NCI-H2081 (cell line): ENCODE measurements at regions not wholly inside any gene's neighbourhood (a gene's known extent, or its start where the extent isn't known, plus 50 kb on each side); places are given as distances from the start of the nearest gene placed in this dataset.
"Not testable (repeated sequence)": the region's sequence is repeated elsewhere in the genome, so short reads cannot be mapped to it uniquely, and the experiment has no call there.

Experiments used
- DNase-seq, 2 experiments: peaks; one replicate each; lab custom pipeline; 2025; lab: John Stamatoyannopoulos, UW

GRCh38 chr17:30584810-30585209 is 107.6 kb downstream of the GOSR1 start:
- DNase-seq, result no peak

- no peak for DNase-seq
Observed at GRCh38 chr17:30580916-30581315, 103.7 kb downstream of the GOSR1 start.

DNA sequence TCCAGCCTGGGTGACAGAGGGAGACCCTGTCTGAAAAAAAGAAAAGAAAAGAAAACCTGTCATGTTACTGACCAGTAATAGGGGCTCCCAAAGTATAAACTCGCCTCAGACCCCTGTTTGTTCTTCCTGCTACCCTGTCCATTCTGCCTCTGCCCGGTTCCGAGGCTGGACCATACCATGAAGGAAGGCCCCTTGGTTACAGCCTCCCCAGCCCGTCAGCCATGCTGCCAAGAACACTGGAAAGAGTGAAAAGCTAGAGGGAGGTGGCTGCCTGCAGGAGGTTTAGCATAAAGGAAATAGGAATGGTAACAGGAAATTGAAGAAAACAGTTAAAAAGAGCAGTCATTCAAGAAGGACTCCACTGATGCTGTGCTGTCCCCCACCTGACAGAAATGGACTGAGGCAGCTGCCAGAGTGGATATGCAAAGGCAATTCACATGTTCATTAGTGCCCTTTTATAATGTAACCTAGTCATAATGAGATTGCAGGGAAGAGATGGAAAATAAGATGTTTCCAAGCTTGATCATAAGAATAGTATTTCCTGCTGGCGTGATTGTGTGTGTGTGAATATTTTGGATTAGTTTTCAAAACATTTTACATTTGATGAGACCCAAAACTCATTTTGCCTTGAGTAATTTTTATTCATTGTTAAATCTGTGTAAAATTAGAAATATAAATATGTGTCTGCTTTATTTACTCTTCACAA is 102.6 kb downstream of the GOSR1 start:
- no peak for DNase-seq

- DNase-seq, result not testable (repeated sequence)
Observed at GRCh38 chr17:30578015-30578717, 101.0 kb downstream of the GOSR1 start.
